ENCODE measurements at regions not wholly inside any gene's neighbourhood (a gene's known extent, or its start where the extent isn't known, plus 50 kb on each side); places are given as distances from the start of the nearest gene placed in this dataset.

GRCh38 chr3:41053220-41053619 is 146.1 kb upstream of the CTNNB1 start:
- DNase-seq = no peak

- no peak for DNase-seq
These were observed 139.2 kb upstream of the CTNNB1 start for GRCh38 chr3:41060106-41060505.

GRCh38 chr3:41064070-41064469 is 135.2 kb upstream of the CTNNB1 start:
- DNase-seq = no peak

DNA sequence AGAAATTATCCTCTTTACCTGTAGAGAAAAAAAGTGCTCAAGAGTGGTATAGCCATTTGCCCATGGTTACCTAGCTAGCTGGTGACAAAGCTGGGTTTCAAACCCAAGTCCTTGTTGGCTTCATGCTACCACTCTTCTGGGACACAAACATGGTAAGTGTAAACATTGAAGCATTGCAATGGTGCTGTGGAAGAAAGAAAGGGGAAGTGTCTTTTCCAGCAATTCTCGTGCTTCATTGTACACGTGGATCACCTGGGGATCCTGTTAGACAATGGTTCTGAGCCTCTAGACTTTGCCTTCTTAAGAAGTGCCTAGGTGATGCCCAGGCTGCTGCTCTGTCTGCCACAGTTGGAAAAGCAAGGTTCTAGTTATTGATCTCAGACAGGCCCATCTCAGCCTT is 134.8 kb upstream of the CTNNB1 start:
- DNase-seq = no peak

GRCh38 chr3:41065340-41065739 is 134.0 kb upstream of the CTNNB1 start:
- no peak for DNase-seq

DNA sequence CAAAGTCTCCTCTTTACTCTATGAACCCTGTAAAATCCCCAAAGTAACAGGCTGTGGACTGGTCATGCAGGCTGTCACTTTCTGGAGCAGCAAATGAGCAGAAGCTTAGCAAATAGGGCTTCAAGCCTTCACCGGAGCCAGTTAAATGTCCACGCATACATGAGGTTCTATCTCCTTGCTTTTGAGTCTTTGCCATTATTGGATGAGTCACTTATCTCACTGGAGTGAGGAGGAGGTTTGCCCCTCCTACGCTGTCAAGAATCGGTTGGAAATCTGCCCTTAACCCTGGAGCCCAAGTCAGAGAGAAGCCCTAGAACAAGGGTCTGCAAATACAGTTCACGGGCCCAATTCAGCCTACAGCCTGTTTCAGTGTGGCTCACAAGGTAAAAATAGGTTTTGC is 126.1 kb upstream of the CTNNB1 start:
- DNase-seq = no peak

DNA sequence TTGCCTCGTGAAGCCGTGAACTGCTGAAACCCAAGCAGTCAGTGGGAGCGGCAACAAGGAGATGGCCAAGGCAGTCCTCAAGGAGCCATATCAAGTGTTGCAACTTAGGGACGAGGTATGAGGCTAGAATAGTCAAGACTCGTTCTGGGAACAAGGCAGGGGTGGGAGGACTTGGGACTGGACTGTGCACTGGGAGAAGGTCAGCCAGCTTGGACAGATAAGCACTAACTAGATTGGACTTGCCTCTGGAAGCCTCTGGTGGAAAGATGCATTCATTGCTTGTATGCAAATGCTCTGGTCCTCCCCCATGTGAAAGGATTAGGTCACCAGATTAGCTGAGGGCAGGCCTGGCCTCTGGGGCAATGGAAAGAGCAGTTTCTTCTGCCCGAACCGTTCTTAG is 123.3 kb upstream of the CTNNB1 start:
- no peak for DNase-seq

DNA sequence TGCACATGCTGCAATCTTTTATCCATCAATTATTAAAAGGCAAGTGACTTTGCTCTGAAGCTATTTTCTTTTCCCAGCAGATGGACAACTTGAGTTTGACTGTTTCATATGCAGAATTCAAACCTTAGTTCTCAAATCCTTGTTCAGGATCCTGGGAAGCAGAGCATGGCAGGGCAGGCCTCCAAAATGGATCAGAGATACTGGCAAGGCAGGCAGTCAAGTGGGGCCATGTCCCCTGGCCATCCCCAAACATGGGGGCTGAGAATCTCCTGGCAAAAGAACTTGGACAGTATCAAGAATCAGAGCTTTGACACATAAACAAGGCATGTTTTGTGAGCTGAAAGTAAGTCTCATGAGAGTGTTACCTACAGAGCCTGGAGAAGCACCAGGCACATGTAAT is 122.9 kb upstream of the CTNNB1 start:
- no peak for DNase-seq

DNA sequence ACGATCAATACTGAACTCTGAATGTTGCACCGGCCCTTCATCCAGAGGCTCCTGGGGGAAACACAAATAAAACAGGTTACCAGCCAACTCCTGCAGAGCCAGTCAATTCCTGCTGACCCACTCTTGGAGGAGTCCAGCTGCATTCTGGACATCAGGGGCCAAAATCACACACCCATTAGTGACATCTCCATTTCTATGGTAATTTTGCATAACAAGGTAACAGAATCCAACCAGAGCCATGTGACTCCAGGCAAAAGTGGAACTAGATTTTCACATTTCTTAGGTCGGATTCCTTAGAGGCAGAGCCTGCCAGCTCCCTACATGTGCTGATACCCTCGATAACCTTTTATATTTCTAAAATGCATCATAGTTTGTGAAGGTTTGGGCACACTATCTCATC is 119.2 kb upstream of the CTNNB1 start:
- DNase-seq = no peak

DNA sequence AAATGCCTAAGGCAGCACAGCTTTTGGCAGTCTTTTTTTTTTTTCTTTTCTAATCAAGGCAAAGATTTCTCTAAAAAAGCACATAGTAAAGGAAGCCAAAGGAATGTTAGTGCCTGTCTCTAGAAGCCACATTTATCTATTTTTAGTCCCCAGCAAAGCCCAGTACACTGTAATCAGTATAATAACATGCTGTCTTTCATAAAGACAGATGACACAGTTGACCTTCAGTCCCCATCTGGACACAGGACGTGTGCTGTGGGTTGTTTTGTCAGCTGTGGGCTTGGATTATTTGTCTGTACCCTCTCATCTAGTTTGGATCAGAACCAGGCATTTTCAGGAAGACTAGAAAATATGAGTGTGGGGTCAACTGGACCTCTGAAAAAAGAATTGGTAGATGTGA is 110.4 kb upstream of the CTNNB1 start:
- no peak for DNase-seq

DNA sequence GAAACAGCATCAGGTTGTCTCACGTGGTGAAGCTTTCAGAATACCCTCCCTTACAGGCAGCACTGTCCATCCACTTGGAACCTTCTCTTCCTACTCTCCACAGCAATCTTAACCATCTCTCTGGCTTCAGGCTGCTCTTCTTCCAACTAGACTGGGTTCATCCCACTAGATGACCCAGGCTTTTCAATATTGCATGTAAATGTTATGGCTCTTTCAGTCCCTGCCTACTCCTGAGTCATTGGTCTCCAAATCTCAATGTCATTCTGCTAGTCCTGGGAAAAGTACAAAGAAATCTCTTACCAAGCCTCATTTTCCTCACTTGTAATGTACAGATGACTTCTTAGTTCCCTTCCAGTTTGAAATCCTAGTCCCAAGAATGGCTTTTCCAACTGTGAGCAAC is 109.7 kb upstream of the CTNNB1 start:
- no peak for DNase-seq

DNA sequence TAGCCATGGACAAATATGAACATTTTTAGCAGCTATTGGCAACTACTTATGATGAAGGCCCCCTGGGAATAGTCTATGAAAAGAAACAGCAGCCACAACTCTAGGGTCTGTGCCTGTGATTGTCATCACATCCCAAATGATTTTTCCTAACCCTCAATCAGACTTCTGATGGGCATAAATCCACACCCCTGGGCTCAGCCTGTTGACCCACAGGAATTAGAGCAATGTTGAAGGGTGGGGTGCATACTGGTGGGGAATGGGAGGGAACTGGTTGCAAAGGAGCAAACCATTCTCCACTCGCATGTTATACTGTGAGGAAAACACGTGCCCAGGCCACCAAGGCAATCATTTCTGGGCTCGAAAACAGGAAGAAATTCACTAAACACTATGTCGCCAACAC is 106.5 kb upstream of the CTNNB1 start:
- peak; percentile 9 for DNase-seq

- no peak for DNase-seq
These were observed 105.8 kb upstream of the CTNNB1 start for GRCh38 chr3:41093476-41093875.

DNA sequence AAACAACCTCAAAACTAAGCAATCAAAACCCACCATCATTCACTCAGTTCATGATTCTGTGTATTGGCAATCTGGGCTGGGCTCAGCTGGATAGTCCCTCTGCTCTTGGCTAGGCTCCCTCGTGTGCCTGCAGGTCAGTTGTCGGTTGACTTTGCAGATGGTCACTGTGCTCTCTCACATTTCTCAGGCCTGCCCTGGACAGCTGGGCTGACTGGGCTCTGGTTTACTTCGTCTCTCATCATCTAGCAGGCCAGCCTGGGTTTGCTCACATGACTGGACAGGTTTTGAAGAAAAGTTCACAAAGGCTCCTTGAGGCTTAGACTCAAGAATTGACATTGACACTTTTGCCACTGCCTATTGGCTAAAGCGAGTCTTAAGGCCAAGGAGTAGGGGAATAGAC is 105.0 kb upstream of the CTNNB1 start:
- DNase-seq = no peak

- no peak for DNase-seq
These were observed 103.6 kb upstream of the CTNNB1 start for GRCh38 chr3:41095702-41096101.

DNA sequence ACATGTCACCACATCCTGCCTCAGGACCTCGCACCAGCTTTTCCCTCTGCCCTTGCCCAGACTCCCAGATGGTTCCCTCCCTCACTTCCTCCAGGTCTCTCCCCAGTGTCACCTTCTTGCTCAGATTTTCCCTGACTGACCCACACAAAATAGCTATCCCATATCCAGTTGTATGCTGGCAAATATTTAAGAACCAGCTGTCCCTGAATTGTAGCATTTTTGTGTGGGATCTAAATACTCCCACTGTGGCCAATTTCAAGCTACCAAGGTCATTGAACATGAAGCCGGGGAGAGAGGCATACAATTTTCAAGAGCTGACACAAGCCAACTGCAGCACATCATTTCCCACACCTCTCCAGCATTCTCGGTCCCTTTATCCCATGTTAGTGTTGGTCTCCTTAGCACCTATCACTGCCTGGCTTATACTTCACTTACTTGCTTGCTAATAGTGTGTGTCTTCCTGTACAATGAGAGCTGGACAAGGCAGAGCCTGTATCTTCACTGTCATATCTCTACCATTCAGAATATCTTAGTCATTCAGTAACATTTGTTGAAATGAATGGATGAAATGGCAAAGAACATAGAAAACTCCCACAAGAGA is 101.3 kb upstream of the CTNNB1 start:
- no peak for DNase-seq

DNA sequence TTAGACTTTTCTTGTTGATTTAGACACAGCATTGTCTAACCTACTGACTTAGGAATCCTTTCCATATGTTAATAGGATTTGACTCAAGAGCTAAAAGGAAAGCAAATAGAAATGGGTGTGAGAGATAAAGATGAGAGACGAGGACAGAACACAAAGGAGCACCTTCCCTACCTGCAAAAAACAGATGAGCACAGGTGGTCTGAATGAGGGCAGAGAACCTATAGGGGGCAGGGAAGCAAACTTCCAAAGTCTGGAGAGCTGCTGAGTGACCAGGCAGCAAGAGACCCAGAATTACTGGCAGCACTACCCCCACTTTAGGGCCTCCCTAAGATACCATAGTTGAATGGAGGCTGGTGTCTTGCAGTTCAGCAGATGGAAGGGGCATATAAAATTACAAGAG is 98.1 kb upstream of the CTNNB1 start:
- no peak for DNase-seq

DNA sequence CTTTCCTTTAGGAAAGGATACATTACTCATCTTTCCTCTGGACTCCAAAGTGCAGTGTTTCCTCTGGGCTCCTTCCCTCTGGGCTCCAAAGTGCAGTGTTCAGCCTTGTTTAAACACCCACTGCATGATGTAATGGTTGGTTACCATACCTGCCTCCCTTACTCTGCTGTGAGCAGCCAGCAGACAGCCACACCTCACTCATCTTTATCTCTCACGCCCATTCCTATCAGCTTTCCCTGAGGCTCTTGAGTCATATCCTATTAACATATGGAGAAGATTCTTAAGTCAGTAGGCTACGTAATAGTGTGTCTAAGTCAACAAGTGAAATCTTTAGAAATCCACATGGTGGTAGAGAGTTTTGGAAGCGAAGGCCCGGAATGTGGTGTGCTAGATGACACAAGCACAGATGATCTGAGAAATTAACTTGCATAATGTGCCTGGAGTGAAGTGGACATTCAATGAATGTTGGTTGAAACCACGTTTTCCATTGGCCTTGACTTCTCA is 97.2 kb upstream of the CTNNB1 start:
- DNase-seq = no peak

GRCh38 chr3:41102750-41103149 is 96.6 kb upstream of the CTNNB1 start:
- no peak for DNase-seq

DNA sequence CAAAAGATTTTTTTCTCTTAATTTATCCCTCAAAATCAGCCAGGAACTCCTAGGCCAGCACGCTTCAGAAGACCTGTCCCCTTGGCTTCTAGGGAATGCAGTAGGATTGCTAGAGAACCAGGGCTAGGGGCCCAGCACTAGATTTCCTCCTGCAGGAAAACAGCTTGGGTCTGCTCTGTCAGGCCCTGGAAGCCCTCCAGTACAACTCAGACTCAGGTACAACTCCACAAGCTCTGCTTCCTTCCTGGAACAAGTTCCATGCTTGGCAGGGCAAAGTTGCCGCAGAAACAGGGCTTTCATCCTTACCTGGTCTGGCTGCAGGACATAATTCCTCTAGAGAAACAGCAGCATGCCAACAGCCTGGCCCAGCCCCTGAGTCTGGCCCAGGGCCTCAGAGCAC is 96.1 kb upstream of the CTNNB1 start:
- no peak for DNase-seq

DNA sequence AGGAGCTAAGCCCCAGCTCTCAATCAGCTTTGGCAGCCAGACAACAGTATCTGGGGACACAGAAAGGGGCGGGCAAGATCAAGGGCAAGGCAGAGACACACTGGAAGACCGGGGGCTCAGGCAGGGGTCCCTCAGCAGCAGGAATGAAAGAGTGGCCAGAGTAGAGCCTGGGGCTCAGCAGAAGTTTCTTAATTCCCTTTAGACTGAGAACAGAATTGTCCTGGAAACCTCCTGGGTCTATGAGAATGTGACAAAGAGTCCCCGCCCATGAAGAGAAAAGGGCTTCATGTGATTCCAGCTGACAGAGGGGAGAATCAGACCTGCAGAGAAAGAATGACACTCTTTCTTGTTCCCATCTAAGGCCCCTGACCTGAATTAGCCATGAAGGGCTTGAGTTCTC is 95.2 kb upstream of the CTNNB1 start:
- DNase-seq = no peak

DNA sequence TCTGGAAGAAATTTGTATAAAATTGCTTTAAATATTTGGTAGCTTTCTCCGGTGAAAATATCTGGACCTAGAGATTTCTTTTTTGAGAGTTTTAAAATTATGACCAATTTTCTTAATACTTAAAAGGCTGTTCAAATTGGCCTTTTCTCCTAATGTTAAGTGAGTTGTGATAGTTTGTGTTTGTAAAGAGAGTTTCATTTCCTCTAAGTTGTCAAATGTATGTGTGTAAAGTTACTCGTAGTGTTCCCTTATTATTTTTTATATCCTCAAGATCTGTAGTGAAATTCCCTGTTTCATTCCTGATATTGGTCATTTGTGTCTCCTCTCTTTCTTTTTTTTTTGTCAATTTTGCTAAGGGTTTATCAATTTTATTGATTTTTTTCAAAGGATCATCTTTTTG is 92.6 kb upstream of the CTNNB1 start:
- no peak for DNase-seq

GRCh38 chr3:41111011-41111410 is 88.3 kb upstream of the CTNNB1 start:
- no peak for DNase-seq

DNA sequence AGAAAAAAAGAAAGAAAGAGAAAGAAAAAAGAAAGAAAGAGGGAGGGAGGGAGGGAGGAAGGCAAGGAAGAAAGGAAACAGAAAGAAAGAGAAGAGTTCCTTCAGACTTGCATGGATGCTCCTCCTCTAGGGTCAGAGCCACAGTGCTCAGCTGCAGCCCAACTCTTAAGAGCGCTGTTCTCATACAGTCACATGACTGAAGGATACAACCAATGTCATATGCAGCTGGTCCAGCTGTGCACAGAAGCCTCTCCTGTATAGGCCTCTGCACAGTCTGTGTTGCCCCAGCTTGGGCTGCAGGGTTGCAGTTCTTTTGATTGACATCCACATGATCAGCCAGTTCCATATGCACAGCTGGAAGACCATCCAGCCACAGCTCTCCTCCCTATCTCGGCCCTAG is 86.8 kb upstream of the CTNNB1 start:
- DNase-seq = no peak

GRCh38 chr3:41115069-41115468 is 84.2 kb upstream of the CTNNB1 start:
- DNase-seq = no peak

Data from fibroblast of skin of scalp (primary cell).